Breast epithelium (tissue), 3 donors: ENCODE measurements at regions not wholly inside any gene's neighbourhood (a gene's known extent, or its start where the extent isn't known, plus 50 kb on each side); places are given as distances from the start of the nearest gene placed in this dataset.
"Not testable (repeated sequence)": the region's sequence is repeated elsewhere in the genome, so short reads cannot be mapped to it uniquely, and the experiment has no call there.

Source experiments
- POLR2A ChIP-seq: fragments of 450-650 bp; IDR thresholded peaks from one replicate; pipeline ENCODE4 v1.6.1; 2016; ENCODE audit warnings: antibody characterized with exemption, mild to moderate bottlenecking, moderate library complexity
- POLR2AphosphoS5 ChIP-seq, 3 donors: sonication (generic); formaldehyde crosslinking; IDR thresholded peaks; one replicate each; pipeline ENCODE4 v1.6.1; 2017; ENCODE audit warnings: antibody characterized with exemption in 3 of 3
- TF ChIP-seq, protein P1 (sequence below), 3 donors: fragments of 450-650 bp; IDR thresholded peaks; one replicate each; pipeline ENCODE4 v1.5.1; 2016 to 2017; ENCODE audit warnings: antibody characterized with exemption in 3 of 3, mild to moderate bottlenecking in 3 of 3, moderate library complexity in 3 of 3

DNA sequence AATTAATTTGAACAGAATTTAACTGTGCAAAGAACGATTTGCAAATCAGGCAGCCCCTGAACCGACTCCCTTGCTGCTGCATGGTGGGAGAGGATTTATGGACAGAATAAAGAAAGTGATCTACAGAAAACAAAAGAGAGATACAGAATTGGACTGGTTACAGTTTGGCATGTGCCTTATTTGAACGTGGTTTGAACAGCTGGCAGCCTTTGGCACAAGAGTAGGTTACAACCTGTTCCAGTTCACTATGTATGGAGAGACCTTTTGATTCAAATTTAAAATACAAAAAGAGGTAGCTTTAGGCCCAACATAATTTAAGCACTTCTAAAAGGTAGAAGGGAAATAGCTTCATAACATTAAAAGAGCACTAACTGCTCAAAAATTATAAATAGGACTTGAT is 90.8 kb upstream of the IGFBPL1 start:
- TF ChIP-seq, protein P1, sequence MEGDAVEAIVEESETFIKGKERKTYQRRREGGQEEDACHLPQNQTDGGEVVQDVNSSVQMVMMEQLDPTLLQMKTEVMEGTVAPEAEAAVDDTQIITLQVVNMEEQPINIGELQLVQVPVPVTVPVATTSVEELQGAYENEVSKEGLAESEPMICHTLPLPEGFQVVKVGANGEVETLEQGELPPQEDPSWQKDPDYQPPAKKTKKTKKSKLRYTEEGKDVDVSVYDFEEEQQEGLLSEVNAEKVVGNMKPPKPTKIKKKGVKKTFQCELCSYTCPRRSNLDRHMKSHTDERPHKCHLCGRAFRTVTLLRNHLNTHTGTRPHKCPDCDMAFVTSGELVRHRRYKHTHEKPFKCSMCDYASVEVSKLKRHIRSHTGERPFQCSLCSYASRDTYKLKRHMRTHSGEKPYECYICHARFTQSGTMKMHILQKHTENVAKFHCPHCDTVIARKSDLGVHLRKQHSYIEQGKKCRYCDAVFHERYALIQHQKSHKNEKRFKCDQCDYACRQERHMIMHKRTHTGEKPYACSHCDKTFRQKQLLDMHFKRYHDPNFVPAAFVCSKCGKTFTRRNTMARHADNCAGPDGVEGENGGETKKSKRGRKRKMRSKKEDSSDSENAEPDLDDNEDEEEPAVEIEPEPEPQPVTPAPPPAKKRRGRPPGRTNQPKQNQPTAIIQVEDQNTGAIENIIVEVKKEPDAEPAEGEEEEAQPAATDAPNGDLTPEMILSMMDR (IDR thresholded peaks at IDR 0.05): not testable (repeated sequence)
- TF ChIP-seq POLR2A; POLR2AphosphoS5 (IDR thresholded peaks at IDR 0.05): not testable (repeated sequence)
